Fibroblast of mammary gland (primary cell): ENCODE measurements at regions not wholly inside any gene's neighbourhood (a gene's known extent, or its start where the extent isn't known, plus 50 kb on each side); places are given as distances from the start of the nearest gene placed in this dataset.
"Not testable (repeated sequence)": the region's sequence is repeated elsewhere in the genome, so short reads cannot be mapped to it uniquely, and the experiment has no call there.

Experiments
- DNase-seq: peaks from one replicate; pipeline ENCODE4 v3.0.0-alpha.2; 2010; ENCODE audit warnings: low read depth
- H3K4me3 ChIP-seq: 2 replicates; pipeline ENCODE4 v1.5.1; 2011; ENCODE audit warnings: low read depth, mild to moderate bottlenecking, low read length, moderate library complexity; ENCODE audit not compliant: control insufficient read depth
- CTCF ChIP-seq: conservative IDR thresholded peaks from 2 replicates; pipeline ENCODE4 v1.5.1; 2011; ENCODE audit warnings: low read depth, low read length, inconsistent platforms; ENCODE audit not compliant: control insufficient read depth, insufficient read depth

GRCh38 chr5:163248871-163249270, 188.5 kb upstream of the CCNG1 start:
- DNase-seq: no peak

GRCh38 chr5:163252950-163253349, 184.4 kb upstream of the CCNG1 start:
- no peak for DNase-seq
- no peak for TF ChIP-seq CTCF
- H3K4me3 ChIP-seq: no peak overlapping the region

More at GRCh38 chr5:163248871-163249270, 188.5 kb upstream of the CCNG1 start:
- TF ChIP-seq CTCF: no peak
- no peak overlapping the region for H3K4me3 ChIP-seq

- TF ChIP-seq CTCF: no peak
- H3K4me3 ChIP-seq: no peak overlapping the region
- DNase-seq: no peak
These were observed 177.9 kb upstream of the CCNG1 start for GRCh38 chr5:163259495-163259894.

- TF ChIP-seq CTCF: no peak
- no peak overlapping the region for H3K4me3 ChIP-seq
- no peak for DNase-seq
These were observed 176.9 kb upstream of the CCNG1 start for GRCh38 chr5:163260471-163260870.

- TF ChIP-seq CTCF: no peak
- no peak overlapping the region for H3K4me3 ChIP-seq
These were observed 176.4 kb upstream of the CCNG1 start for GRCh38 chr5:163260961-163261360.

GRCh38 chr5:163261647-163262269, 175.6 kb upstream of the CCNG1 start:
- H3K4me3 ChIP-seq: no peak overlapping the region
- TF ChIP-seq CTCF: no peak
- DNase-seq: no peak

More at GRCh38 chr5:163260961-163261360, 176.4 kb upstream of the CCNG1 start:
- no peak for DNase-seq

- not testable (repeated sequence) for DNase-seq, H3K4me3 ChIP-seq
These were observed 171.1 kb upstream of the CCNG1 start for GRCh38 chr5:163266249-163266648.
